ENCODE measurements at regions not wholly inside any gene's neighbourhood (a gene's known extent, or its start where the extent isn't known, plus 50 kb on each side); places are given as distances from the start of the nearest gene placed in this dataset.

DNA sequence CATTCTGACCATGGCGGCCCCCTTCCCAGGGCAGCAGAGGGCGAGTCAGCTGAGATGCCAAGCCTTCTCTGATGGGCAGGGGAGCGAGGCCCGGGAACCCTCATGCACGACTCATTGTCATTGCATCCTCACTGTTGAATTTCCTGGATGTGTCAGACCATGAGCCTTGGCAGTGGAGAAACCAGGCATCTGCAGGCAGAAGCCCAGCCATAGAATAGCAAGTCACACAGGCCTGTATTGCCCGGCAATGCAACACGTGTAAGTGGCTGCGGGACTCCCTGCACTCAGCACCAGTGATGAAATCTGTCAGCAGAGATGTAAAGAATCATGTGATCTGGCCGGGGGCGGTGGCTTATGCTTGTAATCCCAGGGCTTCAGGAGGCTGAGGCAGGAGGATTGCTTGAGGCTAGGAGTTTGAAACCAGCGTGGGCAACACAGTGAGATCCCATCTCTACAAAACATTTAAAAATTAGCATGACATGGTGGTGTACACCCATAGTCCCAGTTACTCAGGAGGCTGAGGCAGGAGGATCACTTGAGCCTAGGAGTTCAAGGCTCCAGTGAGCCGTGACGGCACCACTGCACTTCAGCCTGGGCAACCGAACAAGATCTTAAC, 199.7 kb downstream of the KATNAL1 start:
- no peak for DNase-seq

DNA sequence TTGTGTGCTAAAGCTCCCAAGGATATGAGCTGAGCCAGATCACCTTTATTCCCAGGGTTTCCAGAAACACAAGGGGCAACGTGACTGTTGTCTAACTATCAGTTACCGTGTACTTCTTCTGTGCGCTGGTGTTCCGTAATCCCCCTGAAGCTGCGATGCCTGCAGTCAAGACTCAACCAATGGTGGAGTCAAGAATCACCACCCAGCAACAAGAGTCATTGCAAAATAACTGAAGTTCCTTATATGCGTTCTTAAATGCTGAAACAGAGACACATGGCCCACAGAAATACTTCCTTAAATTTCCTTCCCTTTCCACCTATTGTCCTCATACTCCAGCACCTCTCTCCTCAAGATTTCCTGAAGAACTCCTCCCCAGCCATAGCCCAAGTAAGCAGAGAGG, 200.2 kb downstream of the KATNAL1 start:
- no peak for DNase-seq

DNA sequence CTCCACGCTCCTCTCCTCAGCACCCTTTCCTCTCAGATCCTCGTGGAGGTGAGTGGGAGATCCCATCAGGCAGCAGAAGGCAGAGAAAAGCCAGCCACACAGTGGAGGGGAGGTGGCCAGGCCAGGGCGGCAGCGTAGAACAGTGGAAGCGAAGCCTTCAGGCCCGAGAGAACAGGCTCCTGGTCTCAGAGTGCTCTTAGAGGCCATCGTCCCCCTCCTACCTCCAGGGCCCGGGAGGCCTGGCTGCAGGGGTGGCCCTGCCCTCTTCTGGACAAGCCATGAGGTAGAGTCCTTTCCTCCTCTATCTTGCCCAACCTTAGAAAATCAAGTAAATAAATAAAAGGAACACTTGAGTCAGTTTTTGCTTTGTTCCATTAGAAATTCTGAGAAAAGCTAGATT, 202.0 kb downstream of the KATNAL1 start:
- DNase-seq: no peak

DNA sequence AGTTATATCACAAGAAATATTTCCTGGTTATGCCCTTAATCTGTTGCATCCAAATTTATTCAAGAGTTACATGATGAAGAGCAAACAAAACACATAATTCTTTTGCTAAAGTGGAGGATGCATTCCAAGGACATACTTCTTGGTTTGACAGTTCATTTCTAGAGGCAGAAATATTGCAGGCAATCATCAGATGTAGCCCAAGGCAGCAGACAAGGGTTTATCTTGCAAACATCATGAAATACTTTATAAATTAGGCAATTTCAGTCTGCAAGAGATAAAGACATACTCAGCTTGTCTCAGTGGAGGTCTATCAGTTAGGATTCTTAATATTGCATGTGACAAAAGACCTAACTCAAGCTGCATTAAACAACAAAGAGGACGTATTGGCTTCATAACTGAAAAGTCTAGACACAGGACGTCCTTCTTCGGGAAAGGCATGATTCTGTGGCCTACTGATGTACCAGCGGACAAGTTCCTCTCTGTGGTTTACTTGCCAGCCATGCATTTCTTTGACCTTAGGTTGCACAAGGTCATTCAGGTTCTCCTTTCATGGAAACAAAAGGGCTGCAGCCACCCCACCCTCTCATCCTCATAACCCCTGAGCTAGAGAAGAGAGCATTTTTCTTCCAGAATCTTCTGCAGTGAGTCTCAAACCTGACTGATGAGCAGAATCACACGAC, 204.1 kb downstream of the KATNAL1 start:
- DNase-seq: no peak

DNA sequence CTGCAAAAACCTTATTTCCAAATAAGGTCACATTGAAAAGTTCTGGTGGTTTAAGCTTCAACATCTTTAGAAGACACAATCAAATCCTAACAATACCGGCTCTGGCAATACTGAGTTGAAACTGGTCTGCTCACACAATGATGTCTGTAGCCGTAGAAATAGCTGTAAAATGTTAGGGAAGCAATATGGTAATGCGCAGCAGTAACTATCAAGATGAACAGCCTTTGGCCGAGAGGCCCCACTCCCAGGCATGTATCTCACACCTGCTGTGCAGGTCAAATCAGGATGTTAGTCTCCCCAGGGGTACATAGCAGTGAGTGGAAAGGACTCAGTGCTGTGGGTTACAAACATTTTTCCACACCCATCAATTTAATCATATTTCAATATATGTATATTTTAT, 207.1 kb downstream of the KATNAL1 start:
- DNase-seq: no peak

DNA sequence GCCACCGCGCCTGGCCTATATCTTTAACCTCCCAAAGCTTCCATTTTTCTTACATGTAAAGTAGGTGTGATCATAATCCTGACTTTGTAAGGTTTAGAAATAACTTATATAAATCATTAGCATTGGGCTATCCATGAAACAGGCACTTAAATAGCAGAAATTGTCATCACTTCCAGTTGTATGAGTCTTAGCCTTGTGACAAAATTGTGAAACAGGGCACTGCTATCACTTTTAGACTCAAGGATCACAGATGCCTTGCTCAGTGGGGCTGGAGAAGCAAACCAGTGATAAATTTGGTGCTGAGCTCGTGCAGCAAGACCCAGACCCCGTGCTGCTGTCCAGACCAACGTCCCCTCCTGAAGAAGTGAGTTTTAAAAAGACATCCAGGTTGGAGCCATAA, 209.7 kb downstream of the KATNAL1 start:
- DNase-seq: no peak

DNA sequence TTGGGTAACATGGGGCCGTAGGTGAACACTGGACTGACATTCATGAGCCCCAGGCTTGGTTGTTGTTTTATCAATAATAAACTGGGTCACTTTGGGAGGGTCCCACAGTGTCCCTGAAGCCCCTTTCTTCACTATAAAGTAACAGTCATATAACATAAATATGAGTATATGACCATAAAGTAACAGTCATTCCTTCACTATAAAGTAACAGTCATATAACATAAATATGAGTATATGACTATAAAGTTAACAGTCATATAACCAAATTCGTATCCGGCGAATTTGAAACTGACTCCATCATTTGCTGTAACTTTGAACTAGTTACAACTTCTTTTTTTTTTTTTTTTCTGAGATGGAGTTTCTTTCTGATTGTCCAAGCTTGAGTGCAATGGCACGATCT, 210.3 kb downstream of the KATNAL1 start:
- DNase-seq: no peak

DNA sequence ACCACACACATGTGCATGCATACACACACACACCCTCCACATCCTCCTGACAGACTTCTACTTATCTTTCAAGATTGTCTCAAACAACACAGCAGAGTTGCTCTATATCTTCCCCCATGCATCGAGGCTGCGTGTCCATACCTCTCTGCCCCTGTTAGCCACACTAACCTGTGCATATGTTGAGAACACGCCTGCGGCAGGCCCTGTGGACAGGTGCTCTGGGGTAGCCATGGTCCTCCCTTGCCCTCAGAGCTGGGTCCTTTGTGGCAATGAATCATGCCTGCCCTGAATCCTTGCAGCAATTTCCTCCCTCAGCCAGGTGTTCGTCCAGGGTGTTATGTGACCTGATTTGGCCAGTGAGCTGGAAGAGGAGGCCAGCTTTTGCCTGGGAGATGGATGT, 213.3 kb downstream of the KATNAL1 start:
- DNase-seq: no peak

DNA sequence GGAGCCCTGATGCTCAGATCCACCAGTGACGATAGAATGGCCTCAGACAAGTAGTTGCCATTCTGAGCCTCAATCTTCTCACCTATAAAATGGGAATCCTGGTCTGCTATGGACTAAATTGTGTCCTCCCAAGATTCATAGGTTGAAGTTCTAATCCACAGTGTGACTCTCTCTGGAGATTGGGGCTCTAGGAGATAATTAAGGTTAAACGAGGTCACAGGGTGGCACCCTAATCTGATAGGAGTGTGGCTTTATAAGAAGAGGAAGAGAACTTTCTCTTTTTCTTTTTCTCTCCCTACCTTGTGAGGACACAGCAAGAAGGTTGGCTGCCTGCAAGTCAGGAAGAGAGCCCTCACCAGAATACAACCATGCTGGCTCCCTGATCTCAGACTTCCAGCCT, 214.1 kb downstream of the KATNAL1 start:
- DNase-seq: no peak

DNA sequence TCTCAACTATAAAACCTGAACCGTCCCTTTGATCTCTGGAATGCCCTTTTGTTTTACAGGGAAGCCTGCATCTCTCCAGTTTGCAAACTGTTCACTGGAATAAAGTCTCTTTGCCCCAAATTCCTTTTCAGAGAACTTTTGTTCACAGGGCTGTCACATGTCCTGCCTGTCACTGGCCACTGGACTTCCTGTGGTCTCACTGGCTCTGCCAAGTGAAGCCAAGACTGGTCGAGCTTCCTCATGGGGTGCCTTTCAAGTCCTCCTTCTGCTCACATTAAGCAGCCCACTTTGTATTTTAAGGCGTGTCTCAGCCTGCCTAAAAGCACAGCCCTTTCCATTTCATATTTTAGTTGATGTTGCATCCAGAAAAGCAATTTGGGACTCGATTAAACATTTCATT, 215.7 kb downstream of the KATNAL1 start:
- no peak for DNase-seq

DNA sequence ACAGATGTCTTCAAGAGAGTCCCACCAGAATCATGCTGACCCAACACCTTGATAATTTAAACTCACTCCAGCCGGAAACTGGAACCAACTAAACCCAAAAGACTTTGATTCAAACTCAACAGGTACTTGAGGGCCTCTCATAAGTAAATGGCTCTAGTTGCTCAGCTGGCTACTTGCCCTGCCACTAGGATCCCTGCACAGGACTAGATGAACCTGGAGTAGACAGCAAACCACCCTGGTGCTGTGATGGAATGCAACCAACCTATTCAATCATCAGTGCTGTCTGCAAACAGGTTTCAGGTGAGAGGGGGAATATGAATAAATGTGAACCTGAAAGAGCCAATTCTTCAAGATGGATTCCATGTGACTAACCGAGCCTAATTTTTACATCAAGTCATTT, 216.3 kb downstream of the KATNAL1 start:
- no peak for DNase-seq

DNA sequence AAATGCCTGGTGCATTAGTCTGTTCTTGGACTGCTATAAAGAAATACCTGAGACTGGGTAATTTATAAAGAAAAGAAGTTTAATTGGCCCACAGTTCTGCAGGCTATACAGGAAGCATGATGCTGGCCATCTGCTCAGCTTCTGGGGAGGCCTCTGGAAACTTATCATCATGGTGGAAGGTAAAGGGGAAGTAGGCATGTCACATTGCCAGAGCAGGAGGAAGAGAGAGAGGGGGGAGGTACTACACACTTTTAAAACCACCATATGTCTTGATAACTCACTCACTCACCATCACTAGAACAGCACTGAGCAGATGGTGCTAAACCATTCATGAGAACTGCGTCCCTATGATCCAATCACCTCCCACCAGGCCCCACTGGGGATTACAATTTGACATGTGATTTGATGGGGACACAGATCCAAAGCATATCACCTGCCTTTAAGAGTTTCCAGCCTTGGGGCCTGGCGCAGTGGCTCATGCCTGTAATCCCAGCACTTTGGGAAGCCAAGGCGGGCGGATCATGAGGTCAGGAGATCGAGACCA, 219.0 kb downstream of the KATNAL1 start:
- DNase-seq: no peak

DNA sequence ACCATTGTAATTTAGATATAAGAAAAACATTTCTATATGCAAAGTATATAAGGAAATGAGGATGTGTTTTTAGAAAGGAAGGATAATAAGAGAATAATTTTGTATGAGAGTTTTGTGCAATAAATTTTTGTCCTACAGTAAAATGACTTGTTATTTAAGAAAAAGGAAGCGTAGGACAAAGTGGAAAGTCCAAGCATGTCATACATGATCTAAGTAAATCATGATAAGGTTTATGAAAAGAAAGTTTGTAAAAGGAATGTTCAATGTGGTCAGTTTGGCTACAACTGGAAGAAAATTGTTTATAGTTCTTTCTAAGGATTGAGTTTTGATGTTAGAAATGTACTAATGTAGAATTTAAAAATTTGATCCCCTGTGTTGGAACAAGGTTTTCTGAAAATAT, 222.3 kb downstream of the KATNAL1 start:
- no peak for DNase-seq

DNA sequence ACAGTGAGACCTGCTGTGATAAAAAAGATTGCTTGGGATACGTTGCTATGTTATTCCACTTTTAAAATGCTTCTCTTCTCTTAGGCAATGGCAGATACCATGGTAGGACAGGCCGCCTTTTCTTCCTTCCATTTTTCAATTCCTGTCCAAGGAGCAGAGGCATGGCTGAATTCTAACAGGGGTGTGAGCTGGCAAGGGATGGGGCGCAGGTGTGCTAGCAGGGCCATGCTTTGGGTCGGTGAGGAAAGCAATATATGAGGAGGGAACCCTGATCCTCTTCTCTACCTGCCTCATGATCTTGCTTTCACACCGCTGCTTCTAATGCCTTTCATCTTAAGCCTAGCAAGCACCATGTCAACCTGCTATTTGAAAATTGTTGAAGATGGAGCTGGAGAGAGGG, 225.0 kb downstream of the KATNAL1 start:
- no peak for DNase-seq

DNA sequence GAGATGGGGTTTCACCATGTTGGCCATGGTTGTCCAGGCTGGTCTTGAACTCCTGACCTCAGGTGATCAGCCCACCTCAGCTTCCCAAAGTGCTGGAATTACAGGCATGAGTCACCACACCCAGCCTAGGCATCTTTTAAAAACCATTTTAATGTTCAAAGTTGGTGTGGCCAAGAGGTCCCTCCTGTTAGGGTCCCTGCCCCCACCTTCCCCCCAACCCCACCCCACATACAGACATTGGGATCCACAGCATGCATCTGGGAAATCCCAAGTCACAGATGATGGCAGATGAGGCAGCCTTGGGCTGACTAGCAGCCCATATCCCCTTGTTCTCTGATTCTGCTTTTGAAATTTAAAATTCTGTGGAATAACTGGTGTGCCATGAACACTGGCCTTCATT, 226.0 kb downstream of the KATNAL1 start:
- no peak for DNase-seq

DNA sequence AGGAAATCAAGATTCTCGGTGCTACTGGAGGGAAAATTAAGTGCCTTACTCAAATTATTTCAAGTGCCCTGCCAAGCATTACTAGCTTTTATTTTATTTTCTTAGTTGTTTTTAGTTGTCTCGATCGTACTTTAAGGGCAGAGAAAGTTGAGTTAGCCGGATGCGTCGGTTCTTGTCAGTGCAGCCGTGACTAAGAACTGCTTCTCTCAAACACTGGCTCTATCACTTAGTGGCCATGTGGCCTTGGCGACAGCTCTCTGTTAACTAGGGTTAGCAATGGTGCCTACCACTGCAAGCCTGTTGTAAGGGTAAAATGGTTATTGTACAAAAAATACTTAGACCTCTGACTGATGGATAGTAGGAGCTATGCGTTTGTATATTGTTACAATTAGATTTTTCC, 227.8 kb downstream of the KATNAL1 start:
- no peak for DNase-seq

DNA sequence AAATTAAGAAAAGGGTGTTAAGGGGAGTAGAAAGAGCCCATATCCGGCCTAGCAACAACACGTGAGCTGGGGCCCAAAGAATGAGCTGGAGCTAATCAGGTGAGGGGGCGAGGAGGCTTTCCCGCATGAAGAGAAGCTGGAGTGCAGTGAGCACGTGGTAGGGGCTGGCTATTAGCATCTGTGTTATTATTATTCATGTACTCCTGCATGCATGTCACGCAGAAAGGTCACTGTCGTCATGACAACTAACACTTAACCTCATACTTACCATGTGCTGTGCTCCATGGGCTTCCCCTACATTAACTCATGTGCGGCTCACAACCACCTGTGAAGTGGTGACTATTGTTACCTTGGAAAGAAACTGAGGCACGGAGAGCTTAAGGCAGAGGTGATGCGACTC, 227.6 kb upstream of the UBL3 start:
- DNase-seq: no peak

DNA sequence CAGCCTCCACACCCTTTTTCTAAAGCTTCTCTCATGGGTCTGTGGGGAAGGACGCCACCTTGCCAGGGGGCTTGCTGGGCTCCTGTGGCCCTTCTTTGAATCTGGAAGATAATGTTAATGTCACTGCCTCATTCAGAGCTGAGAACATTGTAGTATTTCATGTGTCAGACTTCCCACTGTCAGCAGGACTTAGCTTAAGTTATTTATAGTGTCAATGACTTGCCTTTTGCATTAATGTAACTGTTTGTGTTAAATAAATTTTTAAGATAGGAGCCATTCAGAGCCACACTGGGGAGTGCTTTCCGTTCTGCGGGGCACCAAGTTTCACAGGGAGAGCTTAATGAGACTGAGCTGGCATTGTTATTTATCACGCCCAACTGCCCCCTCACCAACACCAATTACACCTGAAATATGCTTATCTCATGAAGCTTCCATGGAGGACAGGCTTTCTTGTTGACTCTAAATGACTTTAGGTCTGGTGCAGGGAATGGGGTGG, 226.9 kb upstream of the UBL3 start:
- DNase-seq: no peak

DNA sequence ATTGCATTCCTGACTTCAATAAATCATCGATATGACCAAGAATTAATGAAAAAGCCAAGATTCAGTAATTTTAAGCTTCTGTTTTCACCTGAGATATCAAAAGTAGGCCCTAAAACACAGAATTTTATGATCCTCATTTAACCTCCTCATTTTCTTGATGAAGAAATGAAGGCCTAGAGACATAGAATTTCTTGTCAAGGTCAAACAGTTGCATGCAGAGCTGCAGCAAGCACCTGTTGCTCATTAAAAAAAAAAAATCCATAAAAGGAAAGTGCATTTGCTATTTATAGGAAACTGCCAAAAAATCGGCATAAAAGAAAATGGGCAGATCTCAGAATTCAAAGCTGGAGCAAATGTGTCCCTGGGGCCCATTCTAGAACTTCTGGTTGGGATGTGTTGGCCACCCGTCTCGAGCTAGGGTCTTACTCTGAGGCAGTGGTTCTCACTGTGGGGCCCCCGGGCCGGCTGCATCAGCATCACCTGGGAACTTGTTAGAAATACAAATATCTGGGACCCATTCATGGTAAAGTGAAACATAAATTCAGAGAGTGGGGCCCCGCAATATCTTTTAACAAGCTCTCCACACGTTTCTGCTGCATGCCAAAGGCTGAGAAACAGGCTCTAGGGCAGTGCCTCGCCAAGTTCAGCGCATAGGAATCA, 224.7 kb upstream of the UBL3 start:
- no peak for DNase-seq

DNA sequence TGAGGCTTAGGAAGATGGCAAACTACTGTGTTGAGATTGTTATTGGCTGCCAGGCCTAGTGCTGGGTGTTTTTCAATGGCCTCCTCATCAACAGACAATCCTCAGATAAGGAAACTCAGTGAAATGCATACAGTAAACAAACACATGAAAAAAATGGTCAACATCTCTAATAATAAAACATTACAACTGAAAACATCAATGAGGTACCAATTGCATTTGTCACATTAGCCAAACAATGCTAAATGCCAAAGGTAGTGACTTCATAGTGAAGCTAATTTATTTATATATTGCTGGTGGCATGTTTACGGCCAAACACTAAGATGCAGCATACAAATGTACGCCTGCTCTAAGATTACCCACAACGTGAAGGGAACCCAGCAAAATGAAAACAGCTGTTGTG, 224.0 kb upstream of the UBL3 start:
- no peak for DNase-seq

DNA sequence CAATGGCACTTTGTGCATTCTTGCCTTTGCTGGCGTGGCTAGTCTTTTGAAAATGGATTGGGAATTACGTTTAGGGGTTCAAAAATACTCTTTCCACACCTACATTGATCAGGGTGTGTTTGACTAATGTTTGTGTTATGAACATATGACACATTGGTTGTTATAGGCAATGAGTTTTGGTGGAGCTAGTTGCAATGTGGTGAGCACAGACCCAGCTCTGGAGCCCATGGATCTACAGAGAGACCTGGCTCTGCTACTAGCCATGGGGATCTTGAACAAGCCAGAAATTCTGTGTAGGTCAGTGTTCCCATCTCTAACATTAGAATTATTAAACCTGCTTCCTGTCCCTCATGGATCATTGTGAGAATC, 222.4 kb upstream of the UBL3 start:
- no peak for DNase-seq

DNA sequence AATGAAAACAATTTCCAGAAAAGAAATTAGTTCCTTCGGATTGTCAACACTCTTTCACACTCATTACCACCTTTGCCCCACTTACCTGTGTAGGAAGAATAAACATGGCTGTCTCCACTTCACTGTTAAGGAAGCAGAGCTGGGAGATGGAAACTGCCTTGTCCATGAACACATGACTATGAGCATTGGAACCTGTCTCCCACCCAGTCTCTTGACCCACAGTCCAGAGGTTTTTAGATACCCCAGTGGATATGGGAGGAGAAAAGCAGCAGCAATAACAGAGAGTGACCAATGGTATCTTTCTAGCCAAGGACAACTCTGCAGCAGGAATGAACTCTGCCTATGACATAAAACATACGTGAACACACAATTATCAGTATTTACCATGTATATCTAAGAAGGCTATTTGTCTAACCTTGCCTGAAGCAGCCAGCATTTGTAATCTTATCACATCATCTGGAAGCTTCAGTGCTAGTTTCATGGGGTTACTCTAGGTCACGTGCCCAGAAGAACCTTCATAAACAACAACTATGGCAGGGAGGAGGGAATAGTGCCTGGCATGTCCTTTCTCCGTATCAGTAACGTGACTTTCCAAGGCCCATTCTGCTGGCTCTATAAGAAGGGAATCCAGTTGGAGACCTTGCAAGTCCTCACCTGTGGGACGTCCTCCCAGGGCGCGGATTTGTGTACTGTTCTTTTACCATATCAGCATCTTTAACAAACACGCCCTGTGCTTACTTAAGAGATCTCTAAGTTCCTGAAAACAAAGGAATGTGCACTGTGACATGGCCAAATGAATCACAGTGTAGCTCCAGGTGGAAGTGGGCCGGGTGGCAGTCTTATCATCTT, 221.8 kb upstream of the UBL3 start:
- no peak for DNase-seq

DNA sequence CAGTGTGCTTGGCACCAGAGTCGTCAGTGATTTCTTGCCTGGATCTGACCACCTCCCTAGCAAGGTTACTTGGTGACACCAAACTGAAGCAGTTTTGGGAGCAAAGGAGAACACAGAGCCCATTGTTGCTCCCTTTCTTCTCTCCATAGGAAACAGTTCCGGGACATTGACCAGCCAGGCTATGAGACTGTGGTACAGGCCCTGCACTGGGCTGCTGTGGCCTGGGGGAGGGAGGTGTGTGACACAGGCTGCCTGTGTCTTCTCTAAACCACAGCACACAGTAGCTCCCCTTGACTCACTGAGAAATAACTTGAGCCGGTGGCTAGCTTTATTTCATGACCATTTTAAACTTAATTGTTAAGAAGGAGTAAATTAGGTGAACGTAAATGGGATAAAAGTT, 214.8 kb upstream of the UBL3 start:
- no peak for DNase-seq

Measured in tongue (tissue), 1 donor.